MM.1S (cell line): ENCODE measurements at regions not wholly inside any gene's neighbourhood (a gene's known extent, or its start where the extent isn't known, plus 50 kb on each side); places are given as distances from the start of the nearest gene placed in this dataset.

Experiments
- EZH2phosphoT487 ChIP-seq: fragments of 300-600 bp; sonication (generic); IDR thresholded peaks from 2 replicates; pipeline ENCODE4 v1.6.1; 2018; ENCODE audit warnings: antibody characterized with exemption, low read length
- TF ChIP-seq, protein P1 (sequence below): fragments of 300-600 bp; sonication (generic); IDR thresholded peaks from 2 replicates; pipeline ENCODE4 v1.5.1; 2016; ENCODE audit warnings: antibody characterized with exemption, low read length, mixed read lengths

DNA sequence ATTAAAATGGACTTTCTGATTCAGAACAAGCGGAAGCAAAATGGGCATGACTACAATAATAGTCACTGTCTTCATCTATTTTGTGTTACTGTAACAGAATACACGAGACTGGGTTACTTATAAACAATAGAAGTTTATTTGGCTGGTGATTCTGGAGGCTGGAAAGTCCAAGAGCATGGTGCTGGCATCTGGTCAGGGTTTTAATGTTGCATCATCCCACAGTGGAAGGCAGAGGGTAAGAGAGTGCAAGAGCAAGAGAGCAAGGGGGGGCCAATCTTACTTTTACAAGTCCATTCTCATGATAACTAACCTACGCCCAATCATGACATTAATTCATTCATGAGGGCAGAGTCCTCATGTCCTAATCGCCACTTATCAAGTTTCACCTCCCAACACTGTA, 189.2 kb downstream of the TOX3 start:
- TF ChIP-seq EZH2phosphoT487 = no peak
- TF ChIP-seq, protein P1, sequence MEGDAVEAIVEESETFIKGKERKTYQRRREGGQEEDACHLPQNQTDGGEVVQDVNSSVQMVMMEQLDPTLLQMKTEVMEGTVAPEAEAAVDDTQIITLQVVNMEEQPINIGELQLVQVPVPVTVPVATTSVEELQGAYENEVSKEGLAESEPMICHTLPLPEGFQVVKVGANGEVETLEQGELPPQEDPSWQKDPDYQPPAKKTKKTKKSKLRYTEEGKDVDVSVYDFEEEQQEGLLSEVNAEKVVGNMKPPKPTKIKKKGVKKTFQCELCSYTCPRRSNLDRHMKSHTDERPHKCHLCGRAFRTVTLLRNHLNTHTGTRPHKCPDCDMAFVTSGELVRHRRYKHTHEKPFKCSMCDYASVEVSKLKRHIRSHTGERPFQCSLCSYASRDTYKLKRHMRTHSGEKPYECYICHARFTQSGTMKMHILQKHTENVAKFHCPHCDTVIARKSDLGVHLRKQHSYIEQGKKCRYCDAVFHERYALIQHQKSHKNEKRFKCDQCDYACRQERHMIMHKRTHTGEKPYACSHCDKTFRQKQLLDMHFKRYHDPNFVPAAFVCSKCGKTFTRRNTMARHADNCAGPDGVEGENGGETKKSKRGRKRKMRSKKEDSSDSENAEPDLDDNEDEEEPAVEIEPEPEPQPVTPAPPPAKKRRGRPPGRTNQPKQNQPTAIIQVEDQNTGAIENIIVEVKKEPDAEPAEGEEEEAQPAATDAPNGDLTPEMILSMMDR = no peak
